ENCODE measurements at regions not wholly inside any gene's neighbourhood (a gene's known extent, or its start where the extent isn't known, plus 50 kb on each side); places are given as distances from the start of the nearest gene placed in this dataset.
"Not testable (repeated sequence)": the region's sequence is repeated elsewhere in the genome, so short reads cannot be mapped to it uniquely, and the experiment has no call there.

DNA sequence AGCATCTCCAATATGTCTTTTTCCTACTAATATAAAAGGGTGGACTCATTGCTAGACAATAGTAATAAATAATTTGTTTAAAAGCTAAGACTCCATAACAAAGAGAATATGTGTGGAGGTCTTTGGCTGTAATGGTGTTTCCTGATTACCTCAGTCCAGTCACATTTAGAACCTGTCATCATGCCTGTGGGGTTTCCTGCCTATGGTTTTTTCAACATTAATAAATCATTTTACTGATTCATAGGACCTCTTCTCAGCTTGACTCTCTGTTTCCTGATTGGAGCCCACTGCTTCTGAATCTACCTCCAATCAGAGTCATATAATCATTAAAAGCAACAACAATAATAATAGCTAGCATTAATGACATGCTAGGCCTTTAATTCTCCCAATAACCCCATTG lies 52.4 kb upstream of the GNAI1 start:
- DNase-seq (ENCODE audit: low read depth): no peak

DNA sequence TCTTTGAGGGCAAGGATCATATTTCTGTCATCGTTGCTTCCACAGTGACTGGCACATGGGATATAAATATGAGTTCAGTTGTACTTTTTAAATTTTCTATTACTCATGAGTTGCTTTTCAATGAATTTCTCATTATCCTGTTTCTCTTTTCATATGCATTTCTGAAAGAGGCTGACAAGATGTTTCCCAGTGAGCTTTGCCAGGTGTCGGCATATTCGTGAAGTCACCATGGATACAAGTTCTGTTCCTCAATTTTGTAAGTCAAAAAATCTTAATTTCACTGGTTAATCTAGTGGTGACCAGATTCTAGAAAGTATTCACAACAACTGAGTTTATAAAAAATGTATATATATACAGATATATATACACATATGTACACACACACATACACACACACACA lies 55.7 kb upstream of the GNAI1 start:
- no peak for DNase-seq (ENCODE audit: low read depth)

DNA sequence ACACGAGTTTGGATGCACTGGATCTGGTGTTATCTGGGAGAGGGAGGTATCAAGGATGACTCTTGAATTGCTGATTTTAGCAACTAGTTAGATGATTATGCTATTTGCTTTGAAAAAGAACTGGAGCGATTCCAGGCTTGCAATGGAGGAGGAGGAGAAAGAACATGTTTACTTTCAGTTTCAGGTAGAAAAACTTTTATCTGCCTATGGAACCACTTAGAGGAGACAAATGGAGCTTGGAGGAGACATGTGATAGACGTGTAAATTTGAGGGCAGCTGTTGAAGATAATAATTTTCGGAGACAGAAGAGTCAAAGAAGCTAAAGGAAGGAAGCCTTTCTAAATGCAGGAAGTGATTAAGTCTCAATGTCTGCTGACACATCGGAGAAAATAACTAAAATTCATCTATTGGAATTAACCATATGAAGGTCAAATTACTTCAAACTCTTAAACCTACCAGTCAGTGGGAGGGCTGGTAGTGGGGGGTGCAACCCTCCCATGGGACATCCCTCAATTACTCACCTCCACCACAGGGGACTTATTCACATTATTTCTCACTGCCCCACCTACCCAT lies 56.4 kb upstream of the GNAI1 start:
- DNase-seq (ENCODE audit: low read depth): peak; percentile 67

DNA sequence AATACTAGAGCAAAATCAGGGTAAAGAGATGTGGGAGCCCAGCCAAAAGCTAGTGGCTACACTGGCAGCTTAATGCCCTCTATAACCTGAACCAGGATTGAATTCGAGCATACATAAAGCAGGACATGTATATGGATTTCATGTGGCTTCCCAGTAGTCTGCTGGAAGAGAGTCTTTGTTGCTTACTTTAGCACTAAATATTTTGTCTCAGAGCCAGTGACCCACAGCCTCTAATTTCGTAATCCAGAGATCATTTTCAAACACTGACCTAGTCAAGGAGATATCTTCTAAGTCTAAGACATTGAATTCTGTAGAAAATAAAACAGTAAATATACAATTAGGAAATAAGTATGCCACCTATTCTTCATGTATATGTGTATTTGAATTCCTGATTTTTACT lies 64.2 kb upstream of the GNAI1 start:
- DNase-seq (ENCODE audit: low read depth): peak; percentile 67

DNA sequence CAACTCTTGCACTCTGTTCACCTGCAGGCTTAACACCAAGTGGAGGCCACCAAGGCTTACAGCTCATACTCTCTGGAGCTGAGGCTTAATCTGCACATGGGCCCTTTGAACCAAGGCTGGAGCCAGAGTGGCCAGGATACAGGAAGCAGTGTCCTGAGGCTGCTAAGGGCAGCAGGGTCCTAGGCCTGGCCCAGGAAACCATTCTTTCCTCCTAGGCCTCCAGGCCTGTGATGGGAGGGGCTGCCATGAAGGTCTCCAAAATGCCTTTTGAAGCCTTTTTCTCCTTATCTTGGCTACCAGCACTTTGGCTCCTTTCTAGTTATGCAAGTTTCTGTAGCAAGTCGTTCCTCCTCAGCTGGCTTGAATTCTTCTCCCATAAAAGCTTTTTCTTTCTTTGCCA lies 68.0 kb upstream of the GNAI1 start:
- no peak for DNase-seq (ENCODE audit: low read depth)

DNA sequence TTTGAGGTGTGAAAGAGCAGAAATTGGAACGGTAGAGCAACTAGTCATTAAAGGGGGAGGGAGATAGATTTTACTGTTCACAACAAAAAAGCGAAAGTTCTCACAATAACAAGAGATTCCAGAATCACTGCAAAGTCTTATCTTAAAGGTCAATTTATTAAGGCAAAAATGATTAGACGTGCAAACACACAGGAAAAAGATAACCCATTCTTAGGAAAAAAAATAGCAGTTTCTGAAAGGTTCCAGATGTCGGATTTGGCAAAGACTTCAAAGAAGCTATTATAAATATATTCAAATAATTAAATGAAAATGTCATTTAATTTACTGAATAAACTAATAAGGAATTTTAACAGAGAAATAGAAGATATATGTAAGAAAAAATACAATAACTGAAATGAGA lies 70.8 kb upstream of the GNAI1 start:
- no peak for DNase-seq (ENCODE audit: low read depth)

DNA sequence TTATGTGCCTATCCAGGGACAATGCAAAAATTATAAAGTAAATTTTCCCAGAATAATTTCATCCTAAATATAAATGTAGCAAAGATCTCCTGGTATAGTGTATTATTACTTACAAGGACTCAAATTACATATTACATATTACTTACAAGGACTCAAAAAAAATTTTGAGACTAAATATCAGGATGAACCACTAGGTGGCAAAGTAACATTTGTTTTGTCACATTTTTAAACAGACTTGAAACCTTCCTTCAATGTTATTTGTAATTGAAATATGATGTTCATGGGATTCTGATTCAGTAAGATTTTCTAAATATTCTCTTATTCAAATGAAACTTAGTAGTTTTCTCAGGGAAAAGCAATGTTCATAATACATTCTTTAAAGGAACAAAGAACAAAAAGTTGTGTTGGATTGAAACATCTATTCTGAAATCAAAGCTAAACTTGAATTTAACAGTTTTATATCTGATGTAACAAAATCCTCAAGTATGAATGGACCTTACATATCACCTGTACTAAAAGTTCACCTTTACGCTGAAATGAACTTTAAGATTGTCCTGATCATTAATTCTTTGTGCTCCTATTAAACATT lies 74.3 kb upstream of the GNAI1 start:
- peak; percentile 81 for DNase-seq (ENCODE audit: low read depth)

DNA sequence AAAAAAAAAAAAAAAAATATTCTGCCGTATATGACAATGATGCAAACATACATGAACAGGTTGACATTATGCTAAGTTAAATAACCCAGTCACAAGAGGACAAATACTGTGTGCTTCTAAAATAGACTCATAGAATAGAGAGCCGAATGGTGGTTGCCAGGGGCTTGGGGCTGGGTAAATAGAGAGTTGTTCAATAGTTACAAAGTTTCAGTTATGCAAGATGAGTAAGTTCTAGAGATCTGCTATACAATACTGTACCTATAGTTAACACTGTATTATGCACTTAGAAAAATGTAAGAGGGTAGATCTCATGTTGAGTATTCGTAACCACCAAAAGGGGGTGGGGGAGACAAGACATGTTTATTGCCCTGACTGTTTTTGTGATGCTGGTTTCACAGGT lies 77.1 kb upstream of the GNAI1 start:
- no peak for DNase-seq (ENCODE audit: low read depth)

DNA sequence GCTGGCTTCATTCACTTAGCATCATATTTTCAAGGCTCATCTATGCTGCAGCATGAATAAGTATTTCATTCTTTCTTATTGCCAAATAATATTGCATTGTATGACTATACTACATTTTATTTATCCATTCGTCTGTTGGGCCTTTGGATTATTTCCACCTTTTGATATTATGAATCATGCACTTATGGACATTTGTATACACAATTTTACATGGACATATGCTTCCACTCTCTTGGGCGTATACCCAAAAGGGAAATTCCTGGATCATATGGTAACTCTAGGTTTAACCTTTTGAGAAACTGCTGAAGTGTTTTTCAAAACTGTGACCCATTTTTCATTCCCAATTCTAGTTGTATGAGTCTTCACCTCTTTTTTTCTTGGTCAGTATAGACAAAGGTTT lies 80.3 kb upstream of the GNAI1 start:
- peak; percentile 79 for DNase-seq (ENCODE audit: low read depth)

DNA sequence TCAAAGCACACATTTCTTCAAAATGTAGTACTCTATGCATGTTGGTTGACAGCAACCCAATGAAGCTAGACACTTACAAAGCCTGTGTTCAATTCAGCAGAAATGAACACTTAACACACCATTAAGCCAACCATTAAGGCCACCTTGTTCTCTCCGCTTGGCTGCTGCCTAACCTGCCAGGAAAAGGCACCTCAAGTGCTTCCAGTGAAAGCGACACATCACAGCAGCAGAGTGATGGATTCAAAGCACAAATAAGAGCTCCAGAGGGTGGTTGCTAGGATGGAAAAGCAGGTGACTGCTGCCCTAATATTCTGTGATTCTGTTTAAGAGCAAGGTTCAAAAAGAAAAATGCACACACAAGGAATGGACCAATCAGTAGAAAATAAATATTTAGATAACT lies 81.5 kb upstream of the GNAI1 start:
- no peak for DNase-seq (ENCODE audit: low read depth)

DNA sequence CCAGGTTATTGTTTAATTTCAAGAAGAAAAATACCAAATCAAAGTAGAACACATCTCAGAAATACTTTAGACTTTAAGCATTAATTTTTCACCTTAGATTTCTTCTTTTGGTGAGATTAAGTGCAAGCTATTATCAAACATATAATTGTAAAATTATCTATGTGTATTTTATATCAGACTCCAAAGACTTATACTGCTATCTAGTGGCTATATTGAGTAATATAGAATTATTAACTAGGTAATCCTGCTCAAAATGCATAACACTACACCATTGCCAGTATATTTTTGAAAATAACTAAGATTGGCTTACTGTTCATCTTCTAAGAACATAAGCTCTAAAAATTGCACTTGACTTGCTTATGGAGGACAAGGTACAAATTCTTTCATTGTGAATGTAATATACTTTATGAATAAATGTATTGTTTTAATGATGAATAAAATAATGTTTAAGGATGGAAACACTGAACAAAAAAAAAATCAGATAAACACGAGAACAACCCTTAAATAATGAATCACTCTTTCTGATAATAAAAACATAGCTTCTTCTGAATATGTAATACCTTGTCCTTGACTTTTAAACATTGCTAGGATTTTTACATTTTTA lies 86.7 kb upstream of the GNAI1 start:
- DNase-seq (ENCODE audit: low read depth): peak; percentile 11

DNA sequence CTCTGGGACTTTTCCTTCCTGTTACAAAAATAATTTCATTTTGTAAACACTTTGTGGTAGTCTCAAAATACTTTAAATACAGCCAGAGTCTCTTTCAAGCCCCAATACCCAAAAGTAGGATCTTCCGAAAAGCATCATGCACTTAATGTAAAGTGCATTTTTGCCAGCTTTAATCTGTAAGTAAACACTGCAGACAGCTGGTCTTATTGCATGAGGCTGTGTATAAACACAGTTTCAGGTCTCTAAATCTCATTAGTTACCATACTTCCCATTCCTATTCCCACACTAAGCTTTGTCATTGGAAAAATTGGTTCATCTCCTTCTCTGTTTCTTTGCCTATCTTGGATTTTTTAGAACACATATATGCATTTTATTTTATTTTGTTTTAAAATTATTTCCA lies 87.6 kb upstream of the GNAI1 start:
- no peak for DNase-seq (ENCODE audit: low read depth)

DNA sequence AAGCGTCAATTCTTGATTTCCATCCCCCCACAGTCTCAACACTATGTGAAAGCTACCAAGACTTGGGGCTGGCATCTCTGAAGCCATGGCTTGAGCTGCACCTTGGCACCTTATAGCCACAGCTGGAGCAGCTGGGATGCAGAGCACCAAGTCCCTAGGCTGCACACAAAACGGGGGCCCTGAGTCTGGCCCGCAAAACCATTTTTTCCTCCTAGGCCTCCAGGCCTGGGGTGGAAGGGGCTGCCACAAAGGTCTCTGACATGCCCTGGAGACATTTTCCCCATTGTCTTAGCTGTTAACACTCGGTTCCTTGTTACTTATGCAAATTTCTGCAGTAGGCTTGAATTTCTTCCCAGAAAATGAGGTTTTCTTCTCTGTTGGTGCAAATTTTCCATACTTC lies 89.8 kb upstream of the GNAI1 start:
- no peak for DNase-seq (ENCODE audit: low read depth)

DNA sequence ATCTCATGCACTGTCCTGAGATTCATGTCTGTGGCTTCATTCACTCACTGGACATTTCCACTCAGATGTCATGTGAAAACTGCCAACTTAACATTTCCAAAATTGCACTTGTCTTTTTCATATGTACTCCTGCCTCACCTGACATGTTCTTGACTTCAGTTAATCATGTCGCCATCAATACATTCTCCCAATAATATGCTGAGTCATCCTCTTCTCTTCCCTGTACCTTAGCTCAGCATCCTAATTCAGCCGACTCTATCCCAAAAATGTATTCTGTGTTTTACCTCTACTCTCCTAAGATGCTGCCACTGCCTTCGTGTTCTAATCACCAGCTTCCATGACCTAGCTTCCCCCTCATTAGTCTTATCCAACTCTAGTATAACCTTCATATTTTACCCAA lies 93.9 kb upstream of the GNAI1 start:
- DNase-seq (ENCODE audit: low read depth): no peak

DNA sequence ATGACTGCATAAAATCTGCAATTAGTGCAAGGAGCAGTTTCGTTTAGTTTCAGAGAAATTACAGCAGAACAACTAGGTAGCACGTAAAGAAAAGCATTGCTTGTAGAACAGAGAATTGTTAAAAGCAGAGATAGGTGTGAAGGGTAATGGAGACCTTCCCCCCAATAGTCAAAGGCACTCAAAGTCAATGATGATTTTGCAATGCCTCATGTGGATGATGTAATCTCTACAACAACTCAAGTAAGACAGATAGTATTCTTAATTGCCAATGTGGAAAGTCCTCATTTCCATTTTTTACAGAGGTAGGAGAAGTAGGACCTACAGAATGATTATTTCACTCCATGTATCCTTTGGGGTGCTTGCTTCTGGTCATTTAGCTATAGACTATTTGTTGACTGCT lies 94.3 kb upstream of the GNAI1 start:
- DNase-seq (ENCODE audit: low read depth): no peak

DNA sequence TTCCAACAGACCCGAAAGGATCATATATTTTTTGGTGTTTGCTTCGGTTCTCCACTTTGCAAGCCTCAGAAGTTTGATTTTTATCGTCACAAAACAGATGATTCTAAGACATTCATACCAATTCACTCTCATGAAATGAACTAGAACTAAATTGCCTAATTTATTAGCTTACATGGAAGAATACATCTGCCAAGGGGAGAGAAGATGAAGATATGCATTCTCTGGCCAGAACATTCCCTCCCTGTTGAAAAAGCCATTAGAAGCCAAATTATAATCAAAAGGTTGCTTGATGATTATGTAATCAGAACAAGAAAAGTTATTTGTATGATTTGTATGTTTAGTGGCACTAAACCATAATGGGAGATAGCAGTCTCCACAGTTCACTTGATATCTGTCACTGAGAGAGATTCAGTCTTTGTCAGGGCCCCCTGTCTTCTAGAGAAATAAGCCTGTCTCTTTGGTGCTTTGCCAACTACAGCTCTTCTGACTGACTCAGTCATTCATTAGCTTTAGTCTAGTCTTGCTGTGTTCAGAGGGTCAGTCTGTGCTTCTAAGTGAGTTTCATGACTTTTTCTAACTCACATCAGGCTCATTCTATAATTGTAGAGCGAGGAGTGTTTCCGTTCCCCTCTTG lies 95.3 kb upstream of the GNAI1 start:
- peak; percentile 74 for DNase-seq (ENCODE audit: low read depth)

DNA sequence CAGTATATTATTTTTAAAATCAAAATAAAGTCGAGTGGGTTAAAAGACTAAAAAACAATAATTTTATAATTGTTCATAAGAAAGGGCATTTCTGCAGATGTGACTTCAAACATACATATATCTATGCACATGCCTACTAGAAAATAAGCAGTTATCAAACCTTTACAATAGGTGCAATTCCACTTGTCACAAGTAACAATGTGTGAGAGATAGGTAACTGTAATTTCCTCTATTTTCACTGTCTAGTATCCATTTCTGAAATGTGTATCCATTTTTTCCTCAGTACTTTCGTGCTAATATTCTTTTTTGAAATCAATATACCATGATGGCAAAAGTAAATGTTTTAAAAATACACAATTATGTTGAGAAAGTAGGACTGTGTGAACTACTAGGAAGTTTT lies 96.9 kb upstream of the GNAI1 start:
- no peak for DNase-seq (ENCODE audit: low read depth)

DNA sequence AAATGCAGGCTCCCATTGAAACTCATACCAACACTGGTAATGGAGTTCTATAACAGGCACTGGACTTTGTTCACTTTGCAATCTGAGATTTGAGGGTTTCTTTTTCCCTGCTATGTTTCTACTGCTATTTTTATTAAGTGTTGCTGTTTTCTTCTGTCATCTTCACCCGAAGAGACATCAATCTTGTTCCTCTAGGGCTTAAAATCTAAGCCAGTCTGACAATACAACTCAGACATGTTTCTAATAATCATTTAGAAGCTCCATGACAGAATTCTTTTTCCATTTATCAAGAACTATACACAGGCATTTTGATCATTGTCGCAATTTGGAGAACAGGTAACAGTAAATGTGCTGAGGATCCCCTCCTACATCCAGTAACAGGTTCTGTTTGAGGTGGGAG lies 98.5 kb upstream of the GNAI1 start:
- no peak for DNase-seq (ENCODE audit: low read depth)

DNA sequence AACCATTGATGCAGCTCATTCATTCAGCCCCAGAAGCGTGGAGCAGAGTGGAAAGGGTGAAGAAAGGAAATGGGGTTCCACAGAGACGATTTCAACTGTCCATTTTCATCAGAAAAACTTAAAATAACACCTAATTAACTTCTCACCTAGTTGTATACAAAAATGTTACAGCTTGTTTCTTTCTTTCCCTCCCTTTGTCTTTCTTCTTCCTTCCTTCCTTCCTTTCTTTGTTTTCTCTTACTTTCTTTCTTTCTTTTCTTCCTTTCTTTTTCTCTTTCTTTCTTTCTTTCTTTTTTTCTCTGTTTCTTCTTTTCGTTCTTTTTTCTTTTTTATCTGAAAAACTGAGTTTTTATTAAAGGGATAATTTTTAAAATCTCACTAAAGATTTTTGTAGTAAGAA lies 105.9 kb upstream of the GNAI1 start:
- DNase-seq (ENCODE audit: low read depth): no peak

DNA sequence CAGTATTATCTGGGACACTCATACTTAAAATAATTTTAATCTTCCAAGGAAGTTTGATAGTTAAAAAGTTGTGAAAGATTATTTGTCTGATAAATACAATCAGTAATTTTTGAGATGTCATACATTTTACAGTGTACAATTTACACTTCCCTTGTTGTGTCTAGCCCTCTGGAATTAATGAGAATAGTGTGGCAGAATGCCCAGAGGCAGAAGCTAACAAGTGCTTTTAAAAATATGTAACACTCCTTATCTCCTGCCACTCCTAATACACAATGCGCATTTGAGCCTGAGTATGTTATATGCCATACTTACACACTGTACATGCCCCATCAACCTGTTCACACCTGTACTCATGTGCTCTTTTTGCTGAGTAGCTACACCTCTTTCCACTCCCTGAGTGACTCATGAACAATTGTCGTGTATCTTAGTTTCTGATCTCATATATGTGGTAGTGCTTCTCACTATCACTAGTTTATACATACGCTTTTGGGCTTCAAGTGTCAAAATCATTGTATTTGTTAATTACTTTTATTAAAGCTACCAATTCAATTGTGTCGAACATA lies 106.9 kb upstream of the GNAI1 start:
- no peak for DNase-seq (ENCODE audit: low read depth)

DNA sequence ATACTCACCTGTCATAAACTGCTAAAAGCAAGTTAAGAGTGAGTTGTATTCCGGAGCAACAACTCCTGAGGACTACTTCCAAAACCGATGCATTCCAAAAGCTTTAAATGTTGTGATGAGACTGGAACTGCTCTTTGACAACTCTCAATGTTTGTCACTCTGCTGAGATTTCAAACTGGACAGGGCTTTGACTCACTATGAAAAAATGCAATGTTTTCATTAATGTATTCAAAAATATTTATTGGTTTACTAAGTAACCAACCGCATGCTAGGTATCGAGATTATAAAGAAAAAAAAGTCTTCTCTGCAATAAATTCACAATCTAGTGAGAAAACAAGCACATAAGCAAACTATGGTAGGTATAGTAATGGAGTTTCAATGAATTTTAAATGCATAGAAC lies 107.9 kb upstream of the GNAI1 start:
- DNase-seq (ENCODE audit: low read depth): peak; percentile 16

DNA sequence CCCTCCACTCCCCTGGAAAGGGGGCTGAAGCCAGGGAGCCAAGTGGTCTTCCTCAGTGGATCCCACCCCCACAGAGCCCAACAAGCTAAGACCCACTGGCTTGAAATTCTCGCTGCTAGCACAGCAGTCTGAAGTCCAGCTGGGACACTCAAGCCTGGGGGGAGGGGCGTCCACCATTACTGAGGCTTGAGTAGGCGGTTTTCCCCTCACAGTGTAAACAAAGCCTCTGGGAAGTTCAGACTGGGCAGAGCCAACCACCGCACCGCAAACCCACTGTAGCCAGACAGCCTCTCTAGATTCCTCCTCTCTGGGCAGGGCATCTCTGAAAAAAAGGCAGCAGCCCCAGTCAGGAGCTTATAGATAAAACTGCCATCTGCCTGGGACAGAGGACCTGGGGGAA lies 114.4 kb upstream of the GNAI1 start:
- peak; percentile 8 for DNase-seq (ENCODE audit: low read depth)

DNA sequence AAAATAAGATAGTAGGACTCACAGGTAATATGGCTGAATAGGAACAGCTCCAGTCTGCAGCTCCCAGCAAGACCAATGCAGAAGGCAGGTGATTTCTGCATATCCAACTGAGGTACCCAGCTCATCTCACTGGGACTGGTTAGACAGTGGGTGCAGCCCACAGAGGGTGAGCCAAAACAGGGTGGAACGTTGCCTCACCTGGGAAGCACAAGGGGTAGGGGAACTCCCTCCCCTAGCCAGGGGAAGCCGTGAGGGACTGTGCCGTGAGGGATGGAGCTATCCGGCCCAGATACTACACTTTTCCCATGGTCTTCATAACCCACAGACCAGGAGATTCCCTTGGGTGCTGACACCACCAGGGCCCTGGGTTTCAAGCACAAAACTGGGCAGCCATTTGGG lies 114.8 kb upstream of the GNAI1 start:
- not testable (repeated sequence) for DNase-seq (ENCODE audit: low read depth)

Measured in iris pigment epithelial cell (primary cell).